SK-N-SH treated with all-trans-retinoic acid at 6 μM for 48 hours (cell line): ENCODE measurements at regions not wholly inside any gene's neighbourhood (a gene's known extent, or its start where the extent isn't known, plus 50 kb on each side); places are given as distances from the start of the nearest gene placed in this dataset.

Experiments used
- ATAC-seq: fragments of 200-7000 bp; cut with Tn5 transposase; 3 replicates; pipeline ENCODE4 v1.9.1; 2020; ENCODE audit warnings: mild to moderate bottlenecking, moderate library complexity
- ARNTL ChIP-seq: fragments of 450-650 bp; formaldehyde crosslinking; IDR thresholded peaks from 2 replicates; pipeline ENCODE4 v1.5.0; 2020; ENCODE audit warnings: low read depth, mild to moderate bottlenecking, moderate library complexity, borderline replicate concordance
- BACH2 ChIP-seq: fragments of 250-450 bp; sonication (Bioruptor Pico); IDR thresholded peaks from 2 replicates; pipeline ENCODE4 v1.9.0; 2021; ENCODE audit warnings: mild to moderate bottlenecking, borderline replicate concordance
- CREB5 ChIP-seq: fragments of 250-450 bp; sonication (Bioruptor Pico); IDR thresholded peaks from 2 replicates; pipeline ENCODE4 v1.5.1; 2020; ENCODE audit warnings: low read depth, mild to moderate bottlenecking, moderate library complexity
- CSDC2 ChIP-seq: fragments of 250-450 bp; sonication (Bioruptor Pico); IDR thresholded peaks from 2 replicates; pipeline ENCODE4 v1.5.0; 2020; ENCODE audit warnings: mild to moderate bottlenecking, moderate library complexity
- CSRNP3 ChIP-seq: fragments of 250-450 bp; sonication (Bioruptor Pico); IDR thresholded peaks from 2 replicates; pipeline ENCODE4 v1.5.1; 2021; ENCODE audit warnings: mild to moderate bottlenecking, moderate library complexity
- ESRRG ChIP-seq: fragments of 250-450 bp; sonication (Bioruptor Pico); IDR thresholded peaks from 2 replicates; pipeline ENCODE4 v1.6.1; 2021; ENCODE audit warnings: mild to moderate bottlenecking
- GLIS3 ChIP-seq: fragments of 250-450 bp; sonication (Bioruptor Pico); IDR thresholded peaks from 2 replicates; pipeline ENCODE4 v1.5.0; 2020; ENCODE audit warnings: mild to moderate bottlenecking, moderate library complexity
- ISL1 ChIP-seq: fragments of 250-450 bp; sonication (Bioruptor Pico); IDR thresholded peaks from 2 replicates; pipeline ENCODE4 v2.1.2; 2022; ENCODE audit warnings: mild to moderate bottlenecking, moderate library complexity
- OSR1 ChIP-seq: fragments of 250-450 bp; sonication (Bioruptor Pico); IDR thresholded peaks from 2 replicates; pipeline ENCODE4 v1.8.0; 2022; ENCODE audit warnings: moderate library complexity, mild to moderate bottlenecking, inconsistent platforms
- PATZ1 ChIP-seq: fragments of 250-450 bp; sonication (Bioruptor Pico); IDR thresholded peaks from 2 replicates; pipeline ENCODE4 v1.8.0; 2020; ENCODE audit warnings: mild to moderate bottlenecking, moderate library complexity, borderline replicate concordance
- POU6F1 ChIP-seq: fragments of 250-450 bp; sonication (Bioruptor Pico); IDR thresholded peaks from 2 replicates; pipeline ENCODE4 v1.8.0; 2021; ENCODE audit warnings: low read depth, mild to moderate bottlenecking, moderate library complexity, borderline replicate concordance
- PPARA ChIP-seq: fragments of 250-450 bp; sonication (Bioruptor Pico); IDR thresholded peaks from 2 replicates; pipeline ENCODE4 v1.5.0; 2020; ENCODE audit warnings: mild to moderate bottlenecking, borderline replicate concordance
- RARB ChIP-seq: fragments of 250-450 bp; sonication (Bioruptor Pico); IDR thresholded peaks from 2 replicates; pipeline ENCODE4 v1.8.0; 2021; ENCODE audit warnings: mild to moderate bottlenecking, moderate library complexity
- TCF4 ChIP-seq: fragments of 250-450 bp; sonication (Bioruptor Pico); IDR thresholded peaks from 2 replicates; pipeline ENCODE4 v1.8.0; 2021; ENCODE audit warnings: mild to moderate bottlenecking, moderate library complexity, borderline replicate concordance
- TOX ChIP-seq: fragments of 250-450 bp; sonication (Bioruptor Pico); IDR thresholded peaks from 2 replicates; pipeline ENCODE4 v1.8.0; 2021; ENCODE audit warnings: mild to moderate bottlenecking, moderate library complexity, borderline replicate concordance
- TSHZ2 ChIP-seq: fragments of 250-450 bp; sonication (Bioruptor Pico); IDR thresholded peaks from 2 replicates; pipeline ENCODE4 v1.5.0; 2020; ENCODE audit warnings: mild to moderate bottlenecking, moderate library complexity
- ZC3H10 ChIP-seq: fragments of 250-450 bp; sonication (Bioruptor Pico); IDR thresholded peaks from 2 replicates; pipeline ENCODE4 v1.5.1; 2021; ENCODE audit warnings: mild to moderate bottlenecking, moderate library complexity
- ZFP30 ChIP-seq: fragments of 450-650 bp; formaldehyde crosslinking; IDR thresholded peaks from 2 replicates; pipeline ENCODE4 v1.5.0; 2022; ENCODE audit warnings: mild to moderate bottlenecking, moderate library complexity
- ZNF70 ChIP-seq: fragments of 450-650 bp; formaldehyde crosslinking; IDR thresholded peaks from 2 replicates; pipeline ENCODE4 v1.5.0; 2020; ENCODE audit warnings: mild to moderate bottlenecking, moderate library complexity
- ZNF8 ChIP-seq: fragments of 450-650 bp; formaldehyde crosslinking; IDR thresholded peaks from 2 replicates; pipeline ENCODE4 v1.5.0; 2020; ENCODE audit warnings: mild to moderate bottlenecking, moderate library complexity

GRCh38 chr18:38450876-38451275 is 885.3 kb upstream of the CELF4 start:
- ATAC-seq = no peak
- TF ChIP-seq ZC3H10 (CRISPR knock-in tag) (no peak), ZNF70 (CRISPR knock-in tag) (no peak), TSHZ2 (CRISPR knock-in tag) (no peak), ZNF8 (CRISPR knock-in tag) (no peak), RARB (CRISPR knock-in tag) (no peak), GLIS3 (CRISPR knock-in tag) (no peak), PATZ1 (no peak), ESRRG (CRISPR knock-in tag) (no peak), CSRNP3 (CRISPR knock-in tag) (no peak), BACH2 (CRISPR knock-in tag) (no peak), TCF4 (CRISPR knock-in tag) (no peak), CSDC2 (CRISPR knock-in tag) (no peak), POU6F1 (no peak), PPARA (CRISPR knock-in tag) (no peak), OSR1 (no peak), ZFP30 (CRISPR knock-in tag) (no peak), ISL1 (CRISPR knock-in tag) (no peak)

GRCh38 chr18:38445804-38446145 is 880.2 kb upstream of the CELF4 start:
- ATAC-seq = no peak
- TF ChIP-seq CREB5 (no peak), ZNF70 (CRISPR knock-in tag) (no peak), CSDC2 (CRISPR knock-in tag) (no peak), POU6F1 (no peak)

- ATAC-seq = no peak
- TF ChIP-seq TOX (CRISPR knock-in tag) (no peak), RARB (CRISPR knock-in tag) (no peak), ARNTL (CRISPR knock-in tag) (no peak), ZNF70 (CRISPR knock-in tag) (no peak), GLIS3 (CRISPR knock-in tag) (no peak), TCF4 (CRISPR knock-in tag) (no peak), PPARA (CRISPR knock-in tag) (no peak), ZC3H10 (CRISPR knock-in tag) (no peak), ZNF8 (CRISPR knock-in tag) (no peak), ESRRG (CRISPR knock-in tag) (no peak), ISL1 (CRISPR knock-in tag) (no peak), PATZ1 (no peak), ZFP30 (CRISPR knock-in tag) (no peak)
Measured at GRCh38 chr18:38444971-38445803, 879.6 kb upstream of the CELF4 start.
